AG10803 (cell line): ENCODE measurements at regions not wholly inside any gene's neighbourhood (a gene's known extent, or its start where the extent isn't known, plus 50 kb on each side); places are given as distances from the start of the nearest gene placed in this dataset.

Experiments used
- DNase-seq: peaks from one replicate; pipeline ENCODE4 v3.0.0; 2010; ENCODE audit warnings: low read depth
- H3K4me3 ChIP-seq: 2 replicates; pipeline ENCODE4 v1.5.1; 2011; ENCODE audit warnings: mild to moderate bottlenecking, low read length, control low read depth
- CTCF ChIP-seq: conservative IDR thresholded peaks from 2 replicates; pipeline ENCODE4 v1.5.1; 2011; ENCODE audit warnings: mild to moderate bottlenecking, low read length, control low read depth, inconsistent platforms

- DNase-seq: no peak
- TF ChIP-seq CTCF: no peak
These were observed 256.4 kb downstream of the SNAPC1 start for GRCh38 chr14:62018606-62019005.

GRCh38 chr14:62027958-62028357, 265.7 kb downstream of the SNAPC1 start:
- TF ChIP-seq CTCF: no peak
- H3K4me3 ChIP-seq: no peak overlapping the region
- no peak for DNase-seq

More at GRCh38 chr14:62018606-62019005, 256.4 kb downstream of the SNAPC1 start:
- H3K4me3 ChIP-seq: no peak overlapping the region

GRCh38 chr14:62029569-62029924, 267.3 kb downstream of the SNAPC1 start:
- H3K4me3 ChIP-seq: no peak overlapping the region
- TF ChIP-seq CTCF: no peak
- no peak for DNase-seq

GRCh38 chr14:62030387-62030786, 268.2 kb downstream of the SNAPC1 start:
- no peak for DNase-seq
- no peak for TF ChIP-seq CTCF
- no peak overlapping the region for H3K4me3 ChIP-seq

GRCh38 chr14:62031504-62031903, 269.3 kb downstream of the SNAPC1 start:
- no peak overlapping the region for H3K4me3 ChIP-seq
- no peak for TF ChIP-seq CTCF
- no peak for DNase-seq

- no peak for TF ChIP-seq CTCF
- DNase-seq: peak; percentile 24
- H3K4me3 ChIP-seq: no peak overlapping the region
These were observed 291.0 kb downstream of the SNAPC1 start for GRCh38 chr14:62053188-62053587.

- no peak for TF ChIP-seq CTCF
These were observed 294.6 kb downstream of the SNAPC1 start for GRCh38 chr14:62056789-62057188.

More at GRCh38 chr14:62056789-62057188, 294.6 kb downstream of the SNAPC1 start:
- DNase-seq: no peak
- H3K4me3 ChIP-seq: no peak overlapping the region
